ENCODE measurements at regions not wholly inside any gene's neighbourhood (a gene's known extent, or its start where the extent isn't known, plus 50 kb on each side); places are given as distances from the start of the nearest gene placed in this dataset.

GRCh38 chr13:109301276-109301675, 485.1 kb downstream of the IRS2 start:
- Histone ChIP-seq H3K4me3 (ENCODE audit: low read depth, low read length) (no peak overlapping the region), H3K27me3 (ENCODE audit: control insufficient read depth, insufficient read depth, low read length) (no peaks in the 10 kb centered on the region), H3K9me3 (ENCODE audit: control insufficient read depth, insufficient read depth, low read length) (no peaks in the 10 kb centered on the region), H3K27ac (ENCODE audit: low read depth, low read length) (no peak overlapping the region), H3K36me3 (ENCODE audit: control insufficient read depth, insufficient read depth, low read length) (no peaks in the 10 kb centered on the region), H3K4me1 (ENCODE audit: control insufficient read depth, insufficient read depth, low read length) (no peaks in the 10 kb centered on the region), H3K9ac (ENCODE audit: low read depth, low read length) (no peak overlapping the region)

DNA sequence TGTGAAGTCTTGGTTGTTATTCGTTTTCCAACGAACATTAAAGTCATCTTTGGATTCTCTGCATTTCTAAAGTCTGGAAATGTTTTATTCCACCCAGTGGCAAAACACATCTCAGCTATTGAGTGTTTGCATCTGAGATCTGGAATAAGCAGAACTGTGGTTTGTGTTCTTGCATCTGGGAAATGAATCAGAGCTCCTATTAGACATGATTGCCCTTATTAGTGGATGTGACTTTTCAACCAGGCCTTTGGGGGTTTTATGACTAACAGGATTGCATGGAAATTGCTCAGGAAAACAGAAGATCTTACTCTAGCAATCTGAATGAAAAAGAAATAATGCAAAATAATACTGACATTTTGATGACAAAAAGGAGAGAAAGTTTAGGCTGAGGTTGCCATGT, 488.8 kb downstream of the IRS2 start:
- H3K27ac ChIP-seq (ENCODE audit: low read depth, low read length) = no peak overlapping the region
- H3K9ac ChIP-seq (ENCODE audit: low read depth, low read length) = no peak overlapping the region
- H3K9me3 ChIP-seq (ENCODE audit: control insufficient read depth, insufficient read depth, low read length) = peaks cover 9% of the 10 kb centered on the region
- H3K27me3 ChIP-seq (ENCODE audit: control insufficient read depth, insufficient read depth, low read length) = no peaks in the 10 kb centered on the region
- no peak overlapping the region for H3K4me3 ChIP-seq (ENCODE audit: low read depth, low read length)
- H3K4me1 ChIP-seq (ENCODE audit: control insufficient read depth, insufficient read depth, low read length) = no peaks in the 10 kb centered on the region
- H3K36me3 ChIP-seq (ENCODE audit: control insufficient read depth, insufficient read depth, low read length) = no peaks in the 10 kb centered on the region

DNA sequence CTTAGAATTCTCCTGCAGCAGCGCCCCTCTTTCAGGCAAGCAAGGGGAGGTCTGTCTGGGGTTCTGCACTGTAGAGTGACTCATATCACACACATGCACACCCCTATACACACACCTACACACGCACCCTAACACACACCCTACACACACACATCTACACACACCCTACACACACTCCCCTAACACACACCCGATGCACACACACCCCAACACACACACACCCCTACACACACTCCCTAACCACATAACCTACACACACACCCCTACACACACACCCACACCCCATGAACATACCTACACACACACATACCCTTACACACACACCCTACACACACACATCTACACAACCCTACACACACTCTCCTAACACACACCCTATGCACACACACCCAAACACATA, 493.2 kb downstream of the IRS2 start:
- no peaks in the 10 kb centered on the region for H3K36me3 ChIP-seq (ENCODE audit: control insufficient read depth, insufficient read depth, low read length)
- H3K4me1 ChIP-seq (ENCODE audit: control insufficient read depth, insufficient read depth, low read length) = no peaks in the 10 kb centered on the region
- H3K9ac ChIP-seq (ENCODE audit: low read depth, low read length) = no peak overlapping the region
- peaks cover 9% of the 10 kb centered on the region for H3K9me3 ChIP-seq (ENCODE audit: control insufficient read depth, insufficient read depth, low read length)
- no peak overlapping the region for H3K27ac ChIP-seq (ENCODE audit: low read depth, low read length)
- H3K27me3 ChIP-seq (ENCODE audit: control insufficient read depth, insufficient read depth, low read length) = no peaks in the 10 kb centered on the region
- H3K4me3 ChIP-seq (ENCODE audit: low read depth, low read length) = no peak overlapping the region

GRCh38 chr13:109288151-109288709, 498.2 kb downstream of the IRS2 start:
- H3K4me3 ChIP-seq (ENCODE audit: low read depth, low read length) = no peak overlapping the region
- no peaks in the 10 kb centered on the region for H3K27me3 ChIP-seq (ENCODE audit: control insufficient read depth, insufficient read depth, low read length)
- H3K27ac ChIP-seq (ENCODE audit: low read depth, low read length) = no peak overlapping the region
- H3K36me3 ChIP-seq (ENCODE audit: control insufficient read depth, insufficient read depth, low read length) = no peaks in the 10 kb centered on the region
- H3K9ac ChIP-seq (ENCODE audit: low read depth, low read length) = no peak overlapping the region
- H3K4me1 ChIP-seq (ENCODE audit: control insufficient read depth, insufficient read depth, low read length) = no peaks in the 10 kb centered on the region
- H3K9me3 ChIP-seq (ENCODE audit: control insufficient read depth, insufficient read depth, low read length) = no peaks in the 10 kb centered on the region

DNA sequence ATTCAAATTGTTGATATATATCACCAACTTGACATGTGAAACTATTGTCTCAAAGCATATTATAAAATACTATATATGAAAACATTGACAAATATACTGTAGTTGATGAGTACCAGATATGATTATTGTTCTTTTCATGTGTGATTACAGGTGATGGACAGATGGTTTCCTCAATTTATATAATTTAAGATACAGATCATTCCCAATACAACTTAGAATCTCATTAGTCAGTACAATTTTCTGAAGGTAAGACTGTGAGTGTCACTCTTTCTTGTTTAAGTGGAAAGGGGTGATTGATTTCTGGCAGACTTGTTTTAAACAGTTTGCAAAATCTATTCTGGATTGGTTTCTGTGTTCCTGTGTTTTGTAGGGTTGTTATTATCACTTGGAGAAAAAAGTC, 498.8 kb downstream of the IRS2 start:
- no peak overlapping the region for H3K4me3 ChIP-seq (ENCODE audit: low read depth, low read length)
- H3K36me3 ChIP-seq (ENCODE audit: control insufficient read depth, insufficient read depth, low read length) = no peaks in the 10 kb centered on the region
- no peak overlapping the region for H3K9ac ChIP-seq (ENCODE audit: low read depth, low read length)
- H3K27me3 ChIP-seq (ENCODE audit: control insufficient read depth, insufficient read depth, low read length) = no peaks in the 10 kb centered on the region
- H3K9me3 ChIP-seq (ENCODE audit: control insufficient read depth, insufficient read depth, low read length) = no peaks in the 10 kb centered on the region
- no peaks in the 10 kb centered on the region for H3K4me1 ChIP-seq (ENCODE audit: control insufficient read depth, insufficient read depth, low read length)
- no peak overlapping the region for H3K27ac ChIP-seq (ENCODE audit: low read depth, low read length)

DNA sequence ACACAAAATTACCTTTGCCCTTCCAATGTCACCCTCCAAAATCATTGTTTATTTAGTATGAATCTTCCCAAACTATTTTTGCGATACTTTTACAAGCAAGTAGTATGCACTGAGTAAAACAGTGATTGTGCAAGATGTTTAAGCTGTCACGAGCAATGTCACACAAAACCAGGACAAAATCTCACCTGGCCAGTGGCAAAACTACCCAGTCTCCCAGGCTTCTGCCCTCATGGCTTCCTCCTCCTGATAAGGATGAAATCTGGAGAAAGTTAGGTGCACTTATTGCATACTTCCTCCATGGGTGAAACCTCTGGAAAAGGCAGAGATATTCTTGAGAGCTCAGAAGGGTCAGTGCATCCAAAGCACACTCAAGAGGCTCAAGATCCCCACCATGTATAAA, 500.8 kb downstream of the IRS2 start:
- H3K9me3 ChIP-seq (ENCODE audit: control insufficient read depth, insufficient read depth, low read length) = no peaks in the 10 kb centered on the region
- no peak overlapping the region for H3K4me3 ChIP-seq (ENCODE audit: low read depth, low read length)
- H3K4me1 ChIP-seq (ENCODE audit: control insufficient read depth, insufficient read depth, low read length) = 0 out of 2 replicates have a peak, but pooled peaks cover 3% of the 10 kb centered on the region
- H3K27ac ChIP-seq (ENCODE audit: low read depth, low read length) = no peak overlapping the region
- no peaks in the 10 kb centered on the region for H3K36me3 ChIP-seq (ENCODE audit: control insufficient read depth, insufficient read depth, low read length)
- no peak overlapping the region for H3K9ac ChIP-seq (ENCODE audit: low read depth, low read length)
- H3K27me3 ChIP-seq (ENCODE audit: control insufficient read depth, insufficient read depth, low read length) = no peaks in the 10 kb centered on the region

GRCh38 chr13:109281903-109282635, 504.3 kb downstream of the IRS2 start:
- H3K27me3 ChIP-seq (ENCODE audit: control insufficient read depth, insufficient read depth, low read length) = no peaks in the 10 kb centered on the region
- no peak overlapping the region for H3K9ac ChIP-seq (ENCODE audit: low read depth, low read length)
- H3K36me3 ChIP-seq (ENCODE audit: control insufficient read depth, insufficient read depth, low read length) = no peaks in the 10 kb centered on the region
- no peaks in the 10 kb centered on the region for H3K9me3 ChIP-seq (ENCODE audit: control insufficient read depth, insufficient read depth, low read length)
- no peak overlapping the region for H3K4me3 ChIP-seq (ENCODE audit: low read depth, low read length)
- H3K27ac ChIP-seq (ENCODE audit: low read depth, low read length) = no peak overlapping the region
- 0 out of 2 replicates have a peak, but pooled peaks cover 3% of the 10 kb centered on the region for H3K4me1 ChIP-seq (ENCODE audit: control insufficient read depth, insufficient read depth, low read length)

- Histone ChIP-seq H3K27ac (ENCODE audit: low read depth, low read length) (no peak overlapping the region), H3K9ac (ENCODE audit: low read depth, low read length) (no peak overlapping the region), H3K9me3 (ENCODE audit: control insufficient read depth, insufficient read depth, low read length) (no peaks in the 10 kb centered on the region), H3K4me3 (ENCODE audit: low read depth, low read length) (no peak overlapping the region), H3K4me1 (ENCODE audit: control insufficient read depth, insufficient read depth, low read length) (0 out of 2 replicates have a peak, but pooled peaks cover 3% of the 10 kb centered on the region), H3K27me3 (ENCODE audit: control insufficient read depth, insufficient read depth, low read length) (no peaks in the 10 kb centered on the region), H3K36me3 (ENCODE audit: control insufficient read depth, insufficient read depth, low read length) (no peaks in the 10 kb centered on the region)
Measured at GRCh38 chr13:109281017-109281902, 505.1 kb downstream of the IRS2 start.

DNA sequence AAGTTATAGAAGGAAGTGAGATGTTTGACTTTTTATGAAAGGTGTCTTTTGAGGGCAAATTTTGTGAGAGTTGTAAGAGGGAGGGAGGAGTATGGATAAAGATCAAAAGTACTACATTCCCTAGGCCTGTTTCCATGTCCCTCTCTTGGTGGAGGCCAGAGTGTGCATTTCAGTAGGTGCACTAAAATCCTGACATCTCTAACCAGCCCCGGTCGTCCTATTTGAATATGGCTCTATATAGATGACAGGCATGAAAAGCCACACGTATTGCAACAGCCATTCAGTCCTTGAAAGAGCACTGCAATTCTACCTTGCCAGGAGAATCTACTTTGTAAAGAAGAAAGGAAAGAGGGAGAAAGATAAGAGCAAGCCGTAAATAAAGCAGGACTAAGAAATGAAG, 510.1 kb downstream of the IRS2 start:
- Histone ChIP-seq H3K4me3 (ENCODE audit: low read depth, low read length) (no peak overlapping the region), H3K27ac (ENCODE audit: low read depth, low read length) (no peak overlapping the region), H3K9ac (ENCODE audit: low read depth, low read length) (no peak overlapping the region), H3K27me3 (ENCODE audit: control insufficient read depth, insufficient read depth, low read length) (no peaks in the 10 kb centered on the region), H3K36me3 (ENCODE audit: control insufficient read depth, insufficient read depth, low read length) (no peaks in the 10 kb centered on the region), H3K4me1 (ENCODE audit: control insufficient read depth, insufficient read depth, low read length) (peaks cover 43% of the 10 kb centered on the region), H3K9me3 (ENCODE audit: control insufficient read depth, insufficient read depth, low read length) (no peaks in the 10 kb centered on the region)

DNA sequence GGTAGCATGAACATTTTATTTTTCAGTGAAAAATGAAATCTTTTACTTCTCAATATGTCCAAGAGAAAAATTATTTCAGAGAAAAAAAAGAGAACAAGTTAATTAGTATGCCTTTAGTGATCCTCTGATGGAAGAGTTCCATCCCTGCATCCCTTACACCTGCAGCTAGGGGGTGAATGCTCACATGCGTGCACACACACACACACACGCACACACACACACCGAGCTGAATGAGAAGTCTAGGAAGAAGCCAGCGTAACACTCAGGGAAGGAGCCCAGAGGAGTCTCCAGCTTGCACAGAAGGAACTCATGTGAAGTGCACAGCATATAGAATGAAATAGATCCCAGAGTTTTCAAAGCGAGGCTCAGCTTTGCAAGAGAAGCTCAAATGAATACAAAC, 510.5 kb downstream of the IRS2 start:
- H3K4me3 ChIP-seq (ENCODE audit: low read depth, low read length) = no peak overlapping the region
- no peaks in the 10 kb centered on the region for H3K9me3 ChIP-seq (ENCODE audit: control insufficient read depth, insufficient read depth, low read length)
- no peak overlapping the region for H3K9ac ChIP-seq (ENCODE audit: low read depth, low read length)
- peak overlapping the region; percentile 92 for H3K27ac ChIP-seq (ENCODE audit: low read depth, low read length)
- H3K4me1 ChIP-seq (ENCODE audit: control insufficient read depth, insufficient read depth, low read length) = peaks cover 46% of the 10 kb centered on the region
- no peaks in the 10 kb centered on the region for H3K36me3 ChIP-seq (ENCODE audit: control insufficient read depth, insufficient read depth, low read length)
- H3K27me3 ChIP-seq (ENCODE audit: control insufficient read depth, insufficient read depth, low read length) = no peaks in the 10 kb centered on the region

Data from HUES48 (cell line).